GM19467 (cell line): ENCODE measurements at regions not wholly inside any gene's neighbourhood (a gene's known extent, or its start where the extent isn't known, plus 50 kb on each side); places are given as distances from the start of the nearest gene placed in this dataset.

ENCODE experiments used
- ATAC-seq: cut with Tn5 transposase; IDR thresholded peaks from one replicate; pipeline ENCODE4 v1.9.1; 2021; ENCODE audit warnings: mild to moderate bottlenecking, moderate library complexity; ENCODE audit not compliant: unreplicated experiment

DNA sequence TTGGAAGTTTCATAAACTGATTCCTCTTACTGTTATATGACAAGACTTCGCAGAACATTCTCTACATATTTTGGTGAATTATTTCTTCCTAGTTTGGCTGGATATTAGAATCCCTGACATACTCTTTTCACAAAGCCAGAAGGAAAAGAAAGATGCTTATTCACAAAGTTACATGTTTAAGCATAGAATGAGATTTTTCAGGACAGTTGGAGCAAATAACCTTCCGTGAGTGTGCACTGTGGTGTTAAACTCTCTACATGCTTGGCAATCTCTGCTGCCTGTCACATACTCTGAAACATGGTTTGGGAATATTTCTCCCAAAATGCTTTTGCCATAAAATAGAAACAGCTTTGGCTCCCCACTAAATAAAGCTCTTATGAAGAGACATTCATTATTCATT, 230.0 kb upstream of the MTNR1B start:
- no peak for ATAC-seq

DNA sequence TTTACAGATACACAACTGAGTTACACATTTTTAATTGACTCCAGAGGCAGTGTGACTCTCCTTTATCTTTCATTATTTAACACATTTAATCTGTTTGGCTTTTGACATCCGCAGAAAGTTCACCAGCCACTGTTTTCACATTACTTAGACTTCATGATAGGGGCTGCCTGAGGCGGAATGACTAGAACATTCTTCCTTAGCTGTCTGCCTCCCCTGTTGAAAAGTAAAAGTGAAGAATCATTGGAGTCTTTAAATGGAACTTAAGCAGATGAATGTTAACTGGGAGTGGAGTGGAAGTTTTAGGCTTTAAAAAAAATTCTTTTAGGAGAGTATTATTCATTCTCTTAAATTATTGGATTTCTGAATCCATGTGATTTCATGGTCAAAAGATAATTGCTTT, 229.2 kb upstream of the MTNR1B start:
- no peak for ATAC-seq

DNA sequence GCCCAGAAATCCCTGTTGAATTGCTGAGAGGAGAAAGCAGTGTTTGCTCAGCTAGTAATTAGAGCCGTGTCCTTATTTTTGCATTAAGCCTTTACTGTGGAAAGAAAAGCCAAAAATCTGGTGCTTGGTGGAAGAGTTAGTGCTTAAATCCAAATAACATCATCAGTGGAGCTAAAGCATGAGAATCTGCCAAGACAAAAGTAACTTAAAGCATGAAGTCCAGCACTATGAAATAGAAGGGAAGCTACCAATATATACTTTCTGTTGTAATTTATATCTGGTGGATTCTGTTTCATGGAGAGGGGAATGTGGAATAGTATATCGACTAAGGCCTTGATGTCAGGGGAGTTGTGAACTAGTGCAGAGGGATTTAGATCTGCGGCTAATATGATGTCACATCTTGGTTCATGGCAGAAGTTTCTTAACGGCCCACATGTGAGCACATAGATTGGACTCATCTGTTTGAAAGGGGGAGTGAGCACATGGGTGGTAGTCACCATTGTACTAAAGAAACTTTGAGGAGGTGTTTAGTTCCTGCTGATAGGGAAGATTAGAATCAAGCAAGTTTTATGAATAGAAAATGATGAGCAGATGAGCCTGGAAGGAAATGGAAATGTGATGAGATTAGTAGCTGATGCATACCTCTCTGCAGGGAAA, 224.4 kb upstream of the MTNR1B start:
- no peak for ATAC-seq

- no peak for ATAC-seq
These were observed 218.7 kb upstream of the MTNR1B start for GRCh38 chr11:92750794-92751193.

DNA sequence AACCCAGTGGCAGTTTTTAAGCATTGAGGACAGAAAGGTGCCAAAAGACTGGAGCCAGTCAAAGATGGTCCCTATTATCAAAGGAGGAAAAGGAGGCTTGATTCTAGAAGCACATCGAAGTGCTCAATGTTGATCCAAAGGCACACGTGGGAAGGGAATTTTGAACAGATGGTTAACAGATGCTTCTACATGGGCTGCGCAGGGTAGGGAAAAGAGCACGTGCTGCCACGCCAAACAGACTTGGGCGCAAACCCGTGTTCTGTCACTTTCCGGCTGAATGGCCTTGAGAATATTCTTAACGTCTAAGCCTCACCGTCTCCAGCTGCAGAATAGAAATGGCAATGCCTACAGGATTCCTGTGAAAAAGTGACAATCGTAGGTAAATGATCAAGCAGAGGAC, 217.9 kb upstream of the MTNR1B start:
- ATAC-seq, result no peak

GRCh38 chr11:92752122-92752521, 217.3 kb upstream of the MTNR1B start:
- no peak for ATAC-seq

- ATAC-seq, result no peak
These were observed 216.3 kb upstream of the MTNR1B start for GRCh38 chr11:92753161-92753560.

DNA sequence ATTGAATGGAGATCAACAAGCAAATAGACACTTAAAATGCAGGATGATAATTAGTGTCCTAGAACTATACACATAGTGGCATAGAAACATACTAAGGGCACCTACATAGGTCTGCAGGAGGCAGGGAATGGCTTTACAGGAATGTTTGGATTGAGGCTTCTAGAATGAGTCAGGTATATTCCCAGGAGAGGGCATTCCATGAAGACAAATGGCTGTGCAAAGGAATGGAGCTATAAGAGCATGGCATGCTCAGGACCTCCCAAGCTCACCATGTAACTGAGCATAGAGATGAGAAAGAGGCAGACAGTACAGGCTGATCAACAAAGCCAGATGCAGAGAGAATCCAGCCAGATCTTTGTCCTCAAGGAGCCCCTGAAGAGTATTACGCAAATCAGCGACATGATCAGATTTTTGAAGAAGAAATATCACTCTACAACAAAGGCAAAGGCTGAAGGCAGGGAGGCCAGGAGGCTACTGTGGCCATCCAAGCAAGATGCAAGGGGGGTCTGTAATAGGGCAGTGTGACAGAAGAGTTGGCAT, 211.1 kb upstream of the MTNR1B start:
- ATAC-seq, result no peak

DNA sequence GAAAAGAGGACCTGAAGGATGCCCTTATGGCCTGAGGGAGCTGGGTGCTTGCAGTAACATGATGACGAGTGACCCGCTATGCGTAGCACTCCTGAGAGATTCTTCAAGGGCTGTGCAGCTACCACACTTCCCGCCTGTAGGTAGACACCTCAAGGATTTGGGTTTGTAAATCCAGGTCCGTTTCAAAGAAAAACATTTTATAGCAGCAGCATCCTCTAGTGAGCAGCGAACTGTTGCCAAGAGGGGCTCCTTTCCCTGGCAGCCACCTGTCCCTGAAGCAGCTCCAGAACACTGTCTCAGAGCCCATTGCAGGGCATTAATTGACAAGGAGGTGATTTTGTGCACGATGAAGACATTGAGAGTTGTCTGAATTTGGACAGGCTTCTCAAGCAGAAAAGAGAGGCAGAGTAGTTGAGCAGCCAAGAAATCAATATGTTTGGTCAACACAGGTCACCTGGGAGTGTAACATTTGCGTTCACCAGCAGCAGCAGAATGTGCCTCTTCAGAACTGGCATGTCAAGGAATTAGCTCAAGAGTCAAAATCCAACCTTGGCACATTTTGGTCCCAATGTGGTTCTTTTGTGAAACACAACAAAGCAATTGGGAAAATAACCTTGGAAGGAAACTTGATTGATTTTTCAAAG, 209.8 kb upstream of the MTNR1B start:
- ATAC-seq, result no peak

DNA sequence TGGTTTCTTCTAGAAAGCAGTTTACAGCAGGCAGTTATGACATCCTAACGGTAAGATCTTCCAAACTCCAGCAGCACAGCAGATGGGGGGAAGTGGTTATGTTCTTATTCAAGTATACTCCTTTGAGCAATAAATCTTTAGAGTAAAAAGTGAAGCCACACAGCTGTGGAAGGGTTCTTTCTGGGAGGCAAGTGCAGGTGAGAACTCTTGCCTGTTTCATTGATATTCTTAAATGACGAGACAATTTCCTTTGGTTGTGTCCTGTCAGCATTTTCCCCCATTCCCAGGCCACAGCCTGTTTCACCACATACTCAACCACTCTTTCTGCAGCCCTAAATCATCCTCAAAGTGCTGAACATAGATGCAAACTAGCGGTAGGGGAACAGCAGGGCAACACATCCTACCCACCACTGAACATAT, 207.3 kb upstream of the MTNR1B start:
- ATAC-seq, result no peak

GRCh38 chr11:92763336-92763735, 206.1 kb upstream of the MTNR1B start:
- ATAC-seq, result no peak

- ATAC-seq, result no peak
These were observed 205.3 kb upstream of the MTNR1B start for GRCh38 chr11:92764128-92764527.

GRCh38 chr11:92765082-92765840, 204.2 kb upstream of the MTNR1B start:
- no peak for ATAC-seq

DNA sequence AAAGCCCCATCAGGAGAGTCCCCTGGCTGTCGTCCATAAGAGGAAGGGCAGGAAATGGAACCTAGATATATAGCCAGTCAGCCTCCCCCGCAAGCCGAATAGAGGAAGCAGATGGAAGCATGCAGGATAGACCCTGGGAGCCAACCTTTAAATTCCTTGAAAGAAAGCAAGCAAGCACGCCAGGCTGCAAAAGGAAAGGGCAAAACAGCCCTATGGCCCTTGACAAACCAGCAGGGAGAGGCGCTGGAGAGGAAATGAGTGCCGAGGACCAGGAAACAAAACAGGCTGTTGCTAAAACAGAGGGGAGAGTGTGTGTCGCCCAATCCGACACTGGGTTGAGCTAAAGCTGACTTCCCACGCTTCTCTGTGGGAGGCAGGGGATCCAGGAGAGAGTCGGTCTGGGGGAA, 203.5 kb upstream of the MTNR1B start:
- ATAC-seq, result no peak

- no peak for ATAC-seq
These were observed 202.8 kb upstream of the MTNR1B start for GRCh38 chr11:92766698-92767097.

DNA sequence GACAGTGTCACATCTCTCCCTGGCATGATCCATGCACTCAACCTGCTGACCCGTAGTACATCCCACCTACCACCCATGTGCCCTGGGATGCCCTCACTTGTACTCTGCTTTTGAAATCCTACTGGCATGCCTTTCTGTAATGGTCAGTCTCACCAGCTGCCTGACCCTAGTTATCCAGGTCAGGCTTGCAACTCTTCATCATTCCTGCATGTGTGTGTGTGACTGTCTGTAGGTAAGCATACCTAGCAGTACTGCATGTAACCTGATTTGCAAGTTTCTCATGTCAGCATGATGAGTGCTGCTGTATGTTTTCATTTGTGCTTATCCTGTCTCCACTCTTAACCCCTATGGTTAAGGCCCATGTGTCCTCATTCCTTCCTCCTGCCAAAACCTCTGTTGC, 202.0 kb upstream of the MTNR1B start:
- no peak for ATAC-seq

- no peak for ATAC-seq
These were observed 201.2 kb upstream of the MTNR1B start for GRCh38 chr11:92768121-92768840.

GRCh38 chr11:92769112-92769511, 200.3 kb upstream of the MTNR1B start:
- no peak for ATAC-seq

DNA sequence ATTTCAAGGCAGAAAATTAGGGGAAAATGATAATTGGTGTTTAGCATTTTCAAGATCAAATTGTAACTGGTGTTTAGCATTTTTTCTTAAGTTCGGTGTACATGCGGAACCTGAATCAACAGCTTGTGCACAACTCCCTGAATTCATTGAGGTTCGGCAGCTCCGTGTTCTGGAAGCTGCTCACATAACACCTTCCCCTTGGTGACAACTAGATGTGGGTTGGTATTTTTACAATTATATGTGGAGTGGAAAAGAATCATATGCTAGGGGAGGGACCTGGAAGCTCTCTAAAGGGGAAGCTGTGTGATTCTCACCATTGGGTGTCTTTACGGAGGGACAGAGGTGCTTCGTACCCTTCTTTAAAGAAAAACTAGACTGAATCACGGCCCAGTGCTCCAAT, 199.0 kb upstream of the MTNR1B start:
- no peak for ATAC-seq

- no peak for ATAC-seq
These were observed 198.5 kb upstream of the MTNR1B start for GRCh38 chr11:92770981-92771380.

- no peak for ATAC-seq
These were observed 197.8 kb upstream of the MTNR1B start for GRCh38 chr11:92771701-92772100.
